ENCODE measurements at regions not wholly inside any gene's neighbourhood (a gene's known extent, or its start where the extent isn't known, plus 50 kb on each side); places are given as distances from the start of the nearest gene placed in this dataset.

DNA sequence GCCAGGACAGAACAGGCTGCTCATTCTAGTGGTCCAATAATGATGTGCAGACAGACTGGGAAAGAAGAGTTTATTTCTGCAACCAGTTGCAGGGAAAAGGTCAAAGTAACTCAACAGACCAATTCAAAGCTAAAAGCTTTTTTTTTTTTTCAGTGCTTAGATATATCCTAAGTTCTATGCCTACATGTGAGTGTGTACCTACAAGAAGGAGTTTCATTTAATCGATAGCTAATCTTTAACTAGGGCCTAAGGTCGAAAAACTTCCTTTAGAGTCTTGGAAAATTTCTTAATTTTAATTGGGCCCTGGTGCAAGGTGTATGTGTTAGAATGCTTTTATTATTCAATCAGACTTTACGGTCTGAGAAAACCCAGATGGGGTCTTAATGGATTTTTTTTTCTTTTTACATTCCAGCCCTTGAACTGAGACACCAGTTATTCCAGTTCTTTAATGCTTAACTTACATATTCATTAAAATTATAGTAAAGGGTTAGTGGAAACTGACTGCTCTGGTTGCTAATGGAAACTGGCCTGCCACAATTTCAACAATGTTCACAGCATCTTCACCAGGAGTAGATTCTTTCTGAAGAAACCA is 365.3 kb downstream of the MTRR start:
- Histone ChIP-seq H3K4me1 (ENCODE audit: control insufficient read depth in 1 of 2, insufficient read depth in 2 of 2, low read length in 2 of 2) (no peaks in the 10 kb centered on the region), H3K36me3 (ENCODE audit: control insufficient read depth in 1 of 2, insufficient read depth in 2 of 2, low read length in 2 of 2) (no peaks in the 10 kb centered on the region), H3K9me2 (ENCODE audit: insufficient read depth) (no peaks in the 10 kb centered on the region), H3K4me3 (replicated peaks in 1 of 2; ENCODE audit: low read depth in 1 of 2, low read length in 2 of 2) (no peak overlapping the region), H3K79me2 (ENCODE audit: insufficient read depth, low read length) (no peaks in the 10 kb centered on the region), H3K4me2 (ENCODE audit: low read length) (no peak overlapping the region), H3K27ac (ENCODE audit: low read depth, low read length) (no peak overlapping the region), H4K20me1 (ENCODE audit: insufficient read depth) (no peaks in the 10 kb centered on the region), H3K27me3 (ENCODE audit: insufficient read depth, low read length) (no peaks in the 10 kb centered on the region), H3K9ac (ENCODE audit: low read length) (no peak overlapping the region), H3K9me3 (ENCODE audit: control insufficient read depth in 1 of 2, insufficient read depth in 1 of 2, low read depth in 1 of 2, low read length in 2 of 2) (peaks cover 0 to 20% of the 10 kb centered on the region in 2 experiments; a peak in 2 of 4 replicates), H2AFZ (ENCODE audit: low read depth, low read length, poor library complexity, severe bottlenecking) (no peak overlapping the region)
- BruUV-seq (replicated peaks) = no TSS peak
- ChIA-PET RAD21 (ENCODE audit: low non-redundant PET in 1 of 2, low total read pairs in 2 of 2, uncharacterized antibody in 2 of 2, unreplicated experiment in 2 of 2) (no interaction called here), CTCF (no interaction called here), POLR2A (no interaction called here)
- ATAC-seq = no peak
- DNase-seq (ENCODE audit: low read depth, low spot score) = no peak
- TF ChIP-seq SP1 (IDR thresholded peaks at IDR 0.05; ENCODE audit: low read depth) = no peak
- no peak for TF ChIP-seq CEBPB (IDR thresholded peaks at IDR 0.05; ENCODE audit: low read depth)
- TF ChIP-seq ZNF274 (IDR thresholded peaks at IDR 0.05; ENCODE audit: low read depth, low read length) = no peak
- no peak for TF ChIP-seq EZH2 (IDR thresholded peaks at IDR 0.05)
- TF ChIP-seq EGR1 (IDR thresholded peaks at IDR 0.05; ENCODE audit: low read depth) = no peak
- TF ChIP-seq EZH2phosphoT487 (IDR thresholded peaks at IDR 0.05; ENCODE audit: borderline replicate concordance) = no peak
- no peak for TF ChIP-seq FOSL1 (IDR thresholded peaks at IDR 0.05; ENCODE audit: low read depth)
- TF ChIP-seq, protein P1, sequence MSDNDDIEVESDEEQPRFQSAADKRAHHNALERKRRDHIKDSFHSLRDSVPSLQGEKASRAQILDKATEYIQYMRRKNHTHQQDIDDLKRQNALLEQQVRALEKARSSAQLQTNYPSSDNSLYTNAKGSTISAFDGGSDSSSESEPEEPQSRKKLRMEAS (IDR thresholded peaks at IDR 0.05) = no peak
- intact Hi-C loops (cut with micrococcal nuclease) = no loop called here

DNA sequence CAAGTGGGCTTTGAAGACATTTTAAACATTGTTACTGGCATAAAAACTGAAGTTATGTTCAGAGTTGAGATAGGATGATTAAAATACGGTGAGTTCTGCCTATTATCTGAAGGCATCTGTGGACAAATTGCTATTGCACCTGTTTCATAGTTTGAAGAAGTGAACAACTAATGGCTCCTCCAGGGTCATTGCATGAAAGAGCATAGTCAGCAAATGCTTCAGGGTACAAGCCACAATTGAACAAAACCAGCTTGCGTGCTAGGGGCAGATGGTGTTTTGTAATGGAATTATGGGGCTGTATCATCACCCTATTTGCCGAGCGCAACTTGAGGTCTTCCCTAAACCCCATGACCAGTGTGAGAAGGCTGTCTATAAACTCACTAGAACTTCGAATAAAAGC is 369.1 kb downstream of the MTRR start:
- Histone ChIP-seq H3K4me2 (ENCODE audit: low read length) (no peak overlapping the region), H3K9me3 (ENCODE audit: control insufficient read depth in 1 of 2, insufficient read depth in 1 of 2, low read depth in 1 of 2, low read length in 2 of 2) (peaks cover 5 to 18% of the 10 kb centered on the region in 2 experiments; a peak in 2 of 4 replicates), H3K27me3 (ENCODE audit: insufficient read depth, low read length) (no peaks in the 10 kb centered on the region), H3K9ac (ENCODE audit: low read length) (no peak overlapping the region), H3K4me1 (ENCODE audit: control insufficient read depth in 1 of 2, insufficient read depth in 2 of 2, low read length in 2 of 2) (no peaks in the 10 kb centered on the region), H3K36me3 (ENCODE audit: control insufficient read depth in 1 of 2, insufficient read depth in 2 of 2, low read length in 2 of 2) (no peaks in the 10 kb centered on the region), H4K20me1 (ENCODE audit: insufficient read depth) (no peaks in the 10 kb centered on the region), H3K4me3 (replicated peaks in 1 of 2; ENCODE audit: low read depth in 1 of 2, low read length in 2 of 2) (no peak overlapping the region), H3K27ac (ENCODE audit: low read depth, low read length) (no peak overlapping the region), H3K79me2 (ENCODE audit: insufficient read depth, low read length) (no peaks in the 10 kb centered on the region), H2AFZ (ENCODE audit: low read depth, low read length, poor library complexity, severe bottlenecking) (no peak overlapping the region), H3K9me2 (ENCODE audit: insufficient read depth) (no peaks in the 10 kb centered on the region)
- RAD21 ChIA-PET (ENCODE audit: low non-redundant PET in 1 of 2, low total read pairs in 2 of 2, uncharacterized antibody in 2 of 2, unreplicated experiment in 2 of 2) = no interaction called here
- DNase-seq (ENCODE audit: low read depth, low spot score) = no peak
- no TSS peak for BruUV-seq (replicated peaks)
- POLR2A ChIA-PET = no interaction called here
- CTCF ChIA-PET = no interaction called here
- ATAC-seq = no peak
- intact Hi-C loops (cut with micrococcal nuclease) = no loop called here
- TF ChIP-seq ZFX (IDR thresholded peaks at IDR 0.05) (no peak), ELF1 (IDR thresholded peaks at IDR 0.05; ENCODE audit: borderline replicate concordance, low read depth) (no peak), CEBPB (IDR thresholded peaks at IDR 0.05; ENCODE audit: low read depth) (no peak), POLR2AphosphoS5 (IDR thresholded peaks at IDR 0.05; ENCODE audit: low read depth, low read length) (no peak), JUND (IDR thresholded peaks at IDR 0.05) (no peak), SP1 (IDR thresholded peaks at IDR 0.05; ENCODE audit: low read depth) (no peak), RAD21 (IDR thresholded peaks at IDR 0.05; ENCODE audit: low read depth) (no peak), EZH2phosphoT487 (IDR thresholded peaks at IDR 0.05; ENCODE audit: borderline replicate concordance) (no peak), FOSL1 (IDR thresholded peaks at IDR 0.05; ENCODE audit: low read depth) (no peak), POLR2A (IDR thresholded peaks at IDR 0.05; ENCODE audit: borderline replicate concordance, extremely low read depth, insufficient read depth, insufficient read length) (no peak), SRF (IDR thresholded peaks at IDR 0.05; ENCODE audit: low read depth) (no peak)
- TF ChIP-seq, protein P2, sequence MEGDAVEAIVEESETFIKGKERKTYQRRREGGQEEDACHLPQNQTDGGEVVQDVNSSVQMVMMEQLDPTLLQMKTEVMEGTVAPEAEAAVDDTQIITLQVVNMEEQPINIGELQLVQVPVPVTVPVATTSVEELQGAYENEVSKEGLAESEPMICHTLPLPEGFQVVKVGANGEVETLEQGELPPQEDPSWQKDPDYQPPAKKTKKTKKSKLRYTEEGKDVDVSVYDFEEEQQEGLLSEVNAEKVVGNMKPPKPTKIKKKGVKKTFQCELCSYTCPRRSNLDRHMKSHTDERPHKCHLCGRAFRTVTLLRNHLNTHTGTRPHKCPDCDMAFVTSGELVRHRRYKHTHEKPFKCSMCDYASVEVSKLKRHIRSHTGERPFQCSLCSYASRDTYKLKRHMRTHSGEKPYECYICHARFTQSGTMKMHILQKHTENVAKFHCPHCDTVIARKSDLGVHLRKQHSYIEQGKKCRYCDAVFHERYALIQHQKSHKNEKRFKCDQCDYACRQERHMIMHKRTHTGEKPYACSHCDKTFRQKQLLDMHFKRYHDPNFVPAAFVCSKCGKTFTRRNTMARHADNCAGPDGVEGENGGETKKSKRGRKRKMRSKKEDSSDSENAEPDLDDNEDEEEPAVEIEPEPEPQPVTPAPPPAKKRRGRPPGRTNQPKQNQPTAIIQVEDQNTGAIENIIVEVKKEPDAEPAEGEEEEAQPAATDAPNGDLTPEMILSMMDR (IDR thresholded peaks at IDR 0.05 in 2 of 3, conservative IDR thresholded peaks at IDR 0.05 in 1 of 3; ENCODE audit: borderline replicate concordance in 1 of 3, insufficient read depth in 1 of 3, low read depth in 2 of 3, low read length in 2 of 3) = no peak
